GM21423 (cell line): ENCODE measurements at regions not wholly inside any gene's neighbourhood (a gene's known extent, or its start where the extent isn't known, plus 50 kb on each side); places are given as distances from the start of the nearest gene placed in this dataset.
"Not testable (repeated sequence)": the region's sequence is repeated elsewhere in the genome, so short reads cannot be mapped to it uniquely, and the experiment has no call there.

Experiments
- ATAC-seq: cut with Tn5 transposase; IDR thresholded peaks from one replicate; pipeline ENCODE4 v1.9.1; 2021; ENCODE audit warnings: mild to moderate bottlenecking, moderate library complexity; ENCODE audit not compliant: unreplicated experiment

DNA sequence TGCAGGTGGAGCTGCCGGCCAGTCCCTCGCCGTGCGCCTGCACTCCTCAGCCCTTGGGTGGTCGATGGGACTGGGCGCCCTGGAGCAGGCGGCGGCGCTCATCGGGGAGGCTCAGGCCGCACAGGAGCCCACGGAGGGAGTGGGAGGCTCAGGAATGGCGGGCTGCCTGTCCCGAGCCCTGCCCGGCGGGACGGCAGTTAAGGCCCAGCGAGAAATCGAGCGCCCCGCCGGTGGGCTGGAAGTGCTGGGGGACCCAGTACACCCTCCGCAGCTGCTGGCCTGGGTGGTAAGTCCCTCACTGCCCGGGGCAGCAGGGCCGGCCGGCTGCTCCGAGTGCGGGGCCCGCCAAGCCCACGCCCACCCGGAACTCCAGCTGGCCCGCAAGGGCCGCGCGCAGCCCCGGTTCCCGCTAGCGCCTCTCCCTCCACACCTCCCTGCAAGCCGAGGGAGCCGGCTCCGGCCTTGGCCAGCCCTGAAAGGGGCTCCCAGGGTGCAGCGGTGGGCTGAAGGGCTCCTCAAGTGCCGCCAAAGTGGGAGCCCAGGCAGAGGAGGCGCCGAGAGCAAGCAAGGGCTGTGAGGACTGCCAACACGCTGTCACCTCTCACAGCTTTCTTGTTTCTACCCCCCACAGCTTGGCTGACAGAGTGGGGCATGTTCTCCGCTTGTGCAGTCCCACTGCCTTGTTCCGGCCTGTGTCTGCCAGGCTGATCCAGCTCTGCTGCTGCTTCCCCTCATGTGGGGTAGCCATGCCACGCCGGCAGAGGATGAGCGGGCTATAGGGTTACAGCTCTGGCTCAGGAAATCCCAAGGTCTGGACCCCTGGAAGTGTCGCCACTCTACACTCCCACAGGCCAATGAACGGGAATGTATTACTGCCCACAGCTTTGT is 886.7 kb downstream of the FAT4 start:
- ATAC-seq: not testable (repeated sequence)

DNA sequence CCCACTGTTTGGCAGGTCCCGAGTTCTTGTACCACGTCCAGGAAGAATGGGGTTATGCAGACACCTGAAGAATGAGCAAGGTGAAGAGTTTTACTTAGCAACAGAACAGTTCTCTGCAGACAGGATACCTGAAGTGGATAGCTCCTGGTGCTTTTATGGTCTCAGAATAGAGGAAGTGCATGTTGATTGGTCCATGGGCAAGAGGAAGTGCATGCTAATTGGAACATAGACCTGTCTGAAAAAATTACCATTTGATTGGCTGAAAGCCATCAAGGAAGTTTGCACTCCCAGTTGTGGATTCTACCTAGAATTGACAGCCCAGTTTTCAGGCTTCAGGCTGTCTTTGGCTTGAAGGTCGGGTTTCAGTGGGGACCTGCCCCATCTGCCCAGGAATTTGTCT is 887.5 kb downstream of the FAT4 start:
- no peak for ATAC-seq

DNA sequence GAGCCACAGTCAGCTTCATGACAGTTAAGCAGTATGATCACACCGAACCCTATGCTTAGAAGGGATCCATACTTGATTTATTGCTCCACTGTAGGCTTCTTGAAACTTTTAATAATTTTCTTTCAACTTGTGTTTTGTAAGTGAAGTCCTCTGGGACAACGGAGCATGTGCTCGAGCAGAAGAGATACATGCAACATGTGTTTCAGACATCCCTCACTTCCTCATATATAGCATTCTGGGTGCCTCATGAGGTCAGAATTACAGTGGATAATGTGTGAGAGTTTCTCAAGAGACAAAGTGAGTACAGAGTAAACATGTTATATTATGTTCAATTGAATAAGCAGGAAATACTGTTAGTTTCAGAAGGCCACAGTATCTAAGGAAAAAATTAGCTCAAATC is 893.2 kb downstream of the FAT4 start:
- ATAC-seq: no peak

DNA sequence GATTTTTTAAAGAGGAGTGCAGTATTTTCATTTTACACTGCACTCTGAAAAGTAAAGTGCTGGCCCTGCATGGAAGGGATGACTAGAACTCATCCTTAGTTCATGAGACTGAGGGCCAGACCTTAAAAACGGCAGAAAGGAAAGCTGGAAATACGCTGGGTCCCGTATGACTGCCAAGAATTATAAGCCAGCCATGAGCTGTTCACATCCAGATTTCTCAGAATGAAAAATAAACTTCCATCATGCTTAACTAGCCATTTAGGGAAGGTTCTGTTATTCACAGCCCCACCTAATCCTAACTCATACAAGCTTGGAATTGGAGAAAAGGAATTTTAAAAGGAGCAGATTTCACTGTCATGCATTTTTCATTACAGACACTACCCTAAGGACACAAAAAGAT is 894.4 kb downstream of the FAT4 start:
- no peak for ATAC-seq

DNA sequence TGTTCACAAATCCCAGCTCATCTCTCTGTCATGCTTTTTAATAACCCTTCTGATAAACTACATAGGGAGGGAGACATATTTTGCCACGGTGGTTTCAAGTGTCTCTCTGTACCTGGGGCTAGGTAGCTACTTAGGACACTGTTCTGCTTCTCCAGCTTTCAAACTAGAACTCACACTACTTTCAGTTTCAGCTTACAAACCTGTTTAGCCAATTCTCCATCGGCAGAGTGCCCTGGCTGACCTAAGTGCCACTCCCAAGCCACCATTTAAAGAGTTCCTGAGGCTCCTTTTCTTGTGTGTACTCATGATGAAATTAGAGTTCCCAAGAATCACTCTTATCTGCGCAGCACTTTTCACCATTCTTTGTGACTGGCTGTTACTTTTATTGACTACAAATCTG is 899.2 kb downstream of the FAT4 start:
- no peak for ATAC-seq

DNA sequence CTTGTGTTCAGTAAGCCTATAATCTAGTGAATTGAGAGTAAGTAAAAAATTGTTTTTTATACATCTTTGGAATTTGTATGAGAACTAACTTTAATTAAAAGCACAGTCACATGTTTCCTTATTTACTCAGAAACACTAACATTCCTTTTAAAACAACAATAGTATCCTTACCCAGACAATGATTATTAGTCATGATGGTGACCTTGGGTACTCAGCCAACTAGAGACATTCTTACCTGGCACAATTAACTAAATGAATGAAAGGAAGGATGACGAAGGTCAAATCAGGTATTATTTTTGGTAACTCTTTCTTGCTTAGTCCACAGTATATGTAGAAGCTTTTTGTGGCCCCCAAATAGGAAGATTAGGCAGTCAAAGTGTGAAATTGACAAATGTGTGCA is 901.0 kb downstream of the FAT4 start:
- ATAC-seq: no peak

DNA sequence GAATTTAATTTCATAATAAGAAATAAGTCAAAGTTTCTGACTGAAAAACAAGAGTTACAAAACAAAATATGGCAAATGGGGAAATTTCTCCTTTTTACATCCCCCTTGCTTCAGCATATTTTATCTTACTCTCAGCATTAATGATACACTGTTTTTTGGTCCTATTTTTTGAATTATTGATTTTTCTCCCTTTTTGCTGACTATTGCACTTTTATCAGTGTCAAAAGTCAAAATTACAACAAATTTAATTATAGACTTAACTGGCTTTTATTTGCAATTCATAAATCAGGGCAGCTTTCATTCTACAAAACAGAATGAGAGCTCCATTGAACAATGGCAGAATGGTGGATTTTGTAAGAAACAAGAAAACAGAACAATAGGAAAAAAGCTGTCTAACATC is 901.9 kb downstream of the FAT4 start:
- no peak for ATAC-seq

DNA sequence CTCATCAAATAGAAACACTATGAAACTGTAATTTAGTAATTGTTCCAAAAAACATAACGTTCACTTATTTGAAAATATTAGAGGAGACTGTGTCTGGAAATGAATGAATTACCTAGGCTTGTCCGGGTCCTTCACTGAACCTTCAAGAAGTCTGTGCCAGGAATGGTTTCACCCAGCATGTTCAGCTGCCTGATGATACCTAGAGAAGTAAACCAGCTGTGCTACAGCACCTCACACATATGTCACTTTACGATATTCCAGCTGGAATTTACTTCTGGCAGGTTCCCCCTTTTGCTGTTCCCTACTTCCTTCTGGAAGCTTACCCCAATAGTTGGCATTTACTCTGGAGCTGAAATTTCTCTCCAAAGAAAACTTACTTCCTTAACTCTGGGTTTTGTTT is 906.5 kb downstream of the FAT4 start:
- ATAC-seq: no peak

DNA sequence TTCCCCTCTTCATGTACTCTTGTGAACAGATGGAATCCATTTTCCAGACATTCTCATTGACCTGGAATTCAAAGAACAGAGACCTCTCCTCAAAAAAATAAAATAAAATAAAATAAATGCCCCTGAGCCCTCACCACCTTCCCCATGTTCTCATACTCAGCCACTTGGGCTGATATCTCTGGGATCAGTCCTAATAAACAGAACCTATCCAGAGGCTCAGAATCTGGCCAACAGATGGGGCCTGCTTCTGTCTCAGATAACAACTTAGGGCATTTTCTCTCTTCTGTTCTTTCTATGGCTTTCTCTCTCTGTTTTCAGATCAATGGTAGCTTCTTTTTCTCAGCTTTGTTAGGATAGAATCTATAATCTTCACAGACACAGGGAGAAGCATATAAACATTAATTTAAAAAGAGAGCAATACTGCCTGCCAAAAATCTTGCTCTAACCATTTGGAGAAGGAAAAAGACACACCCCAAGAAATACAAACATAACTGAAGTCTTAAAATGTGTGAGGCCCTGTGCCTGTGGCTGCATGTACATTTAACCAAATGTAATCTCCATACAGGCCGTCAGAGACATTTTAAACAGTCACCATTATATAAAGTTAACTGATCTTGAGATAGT is 907.1 kb downstream of the FAT4 start:
- ATAC-seq: no peak

DNA sequence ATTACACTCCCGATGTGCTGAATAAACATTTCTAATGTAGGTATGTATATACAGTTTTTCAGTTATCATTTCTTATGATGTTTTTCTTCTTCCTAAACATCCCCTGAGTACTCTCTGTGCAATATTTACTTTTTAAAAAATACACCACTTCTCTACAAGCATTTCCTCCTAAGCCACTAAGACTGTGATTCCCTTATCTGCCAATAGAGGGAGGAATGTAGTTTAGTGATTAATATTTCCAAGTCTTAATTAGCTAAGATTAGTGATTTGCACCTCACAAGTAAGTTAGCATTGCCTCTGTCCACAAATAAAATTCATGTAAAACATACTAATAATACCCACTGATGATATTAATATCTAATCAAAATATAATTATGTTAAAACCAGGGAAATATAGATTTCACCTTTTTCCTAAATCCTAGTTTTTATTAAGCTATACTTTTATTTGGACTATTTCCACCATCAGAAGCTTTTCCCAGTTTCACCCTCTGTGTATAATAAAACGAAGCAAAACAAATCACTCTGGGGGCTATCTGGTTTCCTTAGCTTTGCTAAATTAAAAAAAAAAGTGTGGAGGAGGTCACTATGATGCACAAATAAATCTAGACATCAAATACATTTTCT is 909.1 kb downstream of the FAT4 start:
- no peak for ATAC-seq

DNA sequence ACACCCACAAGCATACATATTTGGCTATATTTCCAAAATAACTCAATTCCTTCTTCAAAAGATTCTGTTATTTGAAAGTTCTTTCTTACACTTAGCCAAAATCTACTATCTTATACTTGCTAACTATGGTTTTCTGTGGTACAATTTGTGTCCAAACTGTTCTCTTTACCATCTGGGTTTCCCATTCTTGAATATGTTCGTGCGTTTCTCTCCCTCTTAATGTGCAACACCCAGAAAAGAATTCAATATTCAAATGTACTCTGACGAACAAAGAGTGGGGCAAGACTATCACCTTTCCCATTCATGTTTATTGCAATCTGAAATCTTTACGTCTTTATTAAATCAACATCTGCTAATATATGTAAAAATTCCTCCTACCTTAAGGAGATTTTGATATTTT is 912.7 kb downstream of the FAT4 start:
- ATAC-seq: no peak

DNA sequence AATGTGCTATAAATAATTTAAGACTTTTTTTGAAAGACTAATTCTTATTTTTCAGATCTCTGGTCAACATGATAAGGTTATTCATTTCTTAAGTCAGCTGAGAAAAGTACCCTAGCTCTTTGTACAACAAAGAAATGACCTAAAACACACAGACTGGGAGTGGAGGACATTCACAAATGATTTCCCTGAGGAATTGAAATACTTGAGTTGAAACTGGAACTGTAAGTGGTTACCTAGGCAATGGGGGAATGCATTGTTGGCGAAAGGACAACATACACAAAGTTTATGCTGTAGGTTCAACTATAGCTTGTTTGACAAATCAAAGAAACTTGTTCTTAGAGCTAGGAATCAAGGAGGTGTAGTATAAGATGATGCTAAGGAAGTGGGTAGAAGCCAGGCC is 915.5 kb downstream of the FAT4 start:
- ATAC-seq: no peak

DNA sequence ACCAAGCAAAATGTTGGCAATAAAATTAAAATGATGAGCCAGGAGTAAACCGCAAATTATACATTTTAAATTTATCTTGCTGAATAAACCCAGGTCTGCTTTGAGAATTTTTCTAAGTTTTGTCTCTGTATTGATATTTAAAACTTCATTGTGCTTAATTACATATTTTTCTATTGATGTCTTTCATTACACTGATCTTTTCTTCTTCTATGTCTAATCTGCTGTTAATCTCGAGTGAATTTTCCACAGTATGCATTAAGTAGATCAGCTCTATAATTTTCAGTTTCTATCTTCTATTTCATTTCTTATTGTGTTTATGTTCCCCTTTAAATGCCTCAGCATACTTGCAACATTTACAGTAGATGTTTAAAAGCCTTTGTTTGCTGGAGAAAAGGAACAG is 918.7 kb downstream of the FAT4 start:
- ATAC-seq: no peak

DNA sequence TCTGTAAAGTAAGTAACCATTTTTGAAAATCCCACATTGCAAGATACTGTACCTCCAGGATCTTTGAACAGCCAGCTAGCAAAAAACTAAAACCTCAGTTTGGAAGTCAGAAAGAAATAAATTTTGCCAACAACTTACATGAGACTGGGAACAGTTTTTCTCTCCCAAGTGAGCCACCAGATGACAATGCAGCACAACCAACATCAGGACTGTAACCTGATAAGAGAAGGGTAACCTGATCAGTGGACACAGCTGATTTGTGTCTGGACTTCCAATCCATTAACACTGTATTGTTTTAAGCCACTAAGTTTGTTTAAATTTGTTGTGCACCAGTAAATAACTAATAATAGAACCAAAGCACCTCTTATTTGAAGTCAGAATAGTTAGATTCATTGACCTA is 923.3 kb downstream of the FAT4 start:
- ATAC-seq: no peak

DNA sequence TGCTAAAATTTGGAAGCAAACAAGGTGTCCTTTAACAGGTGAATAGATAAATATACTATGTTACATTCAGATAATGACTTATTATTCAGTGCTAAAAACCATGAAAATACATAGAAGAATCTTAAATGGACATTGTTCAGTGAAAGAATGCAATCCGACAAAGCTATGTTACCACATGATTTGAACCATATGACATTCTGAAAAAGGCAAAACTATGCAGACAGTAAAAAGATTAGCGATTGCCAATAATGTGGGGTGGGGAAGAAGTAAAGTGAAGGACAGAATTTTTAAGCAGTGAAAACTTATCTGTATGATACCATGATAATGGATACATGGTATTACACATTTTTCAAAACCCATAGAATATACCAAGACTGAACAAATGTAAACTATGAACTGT is 926.9 kb downstream of the FAT4 start:
- ATAC-seq: no peak

DNA sequence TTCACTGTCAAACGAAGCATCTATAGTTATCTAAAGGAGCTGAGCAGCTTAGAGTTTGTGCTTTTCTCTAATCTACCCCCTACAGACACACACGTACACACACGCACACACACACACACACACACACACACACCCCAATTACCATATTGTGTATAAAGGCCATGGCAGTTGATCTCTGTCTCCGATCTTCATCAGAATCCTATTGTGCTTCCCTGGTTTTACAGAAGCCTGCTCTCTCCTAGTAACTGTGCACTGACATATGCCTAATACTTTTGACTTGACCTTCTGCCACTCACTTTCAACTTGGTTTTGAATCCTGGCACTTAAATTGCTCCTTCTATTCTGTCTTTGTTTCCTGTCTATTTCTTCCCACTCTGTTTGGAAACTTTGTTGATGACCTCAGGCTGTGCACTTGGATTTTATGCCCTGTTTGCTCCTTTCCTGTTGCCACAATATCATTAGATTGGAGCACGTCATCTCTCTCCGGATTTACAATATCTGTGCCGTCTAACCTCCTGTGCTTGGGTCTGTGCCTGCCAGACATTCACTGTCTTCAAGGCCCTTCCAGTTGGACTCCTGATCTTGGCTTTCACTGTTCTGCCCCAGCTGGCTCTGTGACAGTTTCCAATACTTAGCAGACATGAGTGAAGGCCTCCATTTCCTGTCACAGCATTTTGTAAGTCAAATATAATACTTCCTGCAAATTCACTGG is 928.1 kb downstream of the FAT4 start:
- ATAC-seq: no peak

DNA sequence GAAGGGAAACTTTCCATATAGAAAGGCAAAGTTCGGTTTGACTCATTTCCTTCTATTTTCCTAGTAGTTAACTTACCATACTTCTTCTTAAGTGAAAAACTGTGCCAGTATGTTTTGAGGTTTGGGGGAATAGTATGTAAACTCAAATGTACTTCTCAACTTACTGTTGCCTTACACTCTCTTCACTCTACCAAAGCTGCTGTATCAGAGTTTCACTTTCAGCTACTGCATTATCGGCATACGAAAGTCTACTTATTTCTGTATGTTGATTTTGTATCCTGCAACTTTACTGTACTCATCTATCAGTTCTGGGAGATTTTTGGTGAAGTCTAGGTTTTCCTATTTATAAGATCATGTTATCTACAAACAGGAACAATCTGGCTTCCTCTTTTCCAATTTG is 932.7 kb downstream of the FAT4 start:
- ATAC-seq: no peak

DNA sequence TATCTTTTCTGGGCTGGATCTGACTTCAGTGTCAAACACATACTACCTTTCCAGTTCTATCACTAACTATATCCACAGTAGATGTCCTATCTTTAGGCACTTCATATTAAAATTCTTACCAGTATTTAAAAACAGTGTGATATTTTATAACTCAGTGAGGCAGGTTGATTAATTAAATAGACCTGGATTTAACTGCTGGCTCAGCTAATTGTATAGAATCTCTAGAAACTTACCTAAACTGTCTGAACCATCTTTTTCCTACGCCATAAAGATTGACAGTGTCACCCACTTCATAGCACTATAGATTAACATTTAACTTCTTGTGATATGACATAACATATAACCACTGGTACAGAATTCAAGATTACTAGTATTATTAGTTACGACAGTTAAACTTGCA is 935.3 kb downstream of the FAT4 start:
- ATAC-seq: no peak

DNA sequence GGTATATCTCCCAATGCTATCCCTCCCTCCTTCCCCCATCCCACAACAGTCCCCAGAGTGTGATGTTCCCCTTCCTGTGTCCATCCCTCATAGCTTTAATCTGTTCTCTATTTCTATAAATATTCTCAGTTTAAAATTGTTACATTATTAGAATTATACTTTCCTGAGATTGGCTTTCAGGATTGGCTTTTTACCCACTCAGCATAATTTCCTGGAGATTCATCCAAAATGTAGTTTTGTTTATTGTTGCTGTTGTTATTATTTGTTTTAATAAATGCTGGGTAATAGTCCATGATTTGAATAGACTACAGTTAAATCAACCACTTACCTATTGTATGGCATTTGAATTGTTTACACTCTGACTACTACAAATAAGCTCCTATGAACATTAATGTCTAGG is 936.4 kb downstream of the FAT4 start:
- ATAC-seq: no peak

DNA sequence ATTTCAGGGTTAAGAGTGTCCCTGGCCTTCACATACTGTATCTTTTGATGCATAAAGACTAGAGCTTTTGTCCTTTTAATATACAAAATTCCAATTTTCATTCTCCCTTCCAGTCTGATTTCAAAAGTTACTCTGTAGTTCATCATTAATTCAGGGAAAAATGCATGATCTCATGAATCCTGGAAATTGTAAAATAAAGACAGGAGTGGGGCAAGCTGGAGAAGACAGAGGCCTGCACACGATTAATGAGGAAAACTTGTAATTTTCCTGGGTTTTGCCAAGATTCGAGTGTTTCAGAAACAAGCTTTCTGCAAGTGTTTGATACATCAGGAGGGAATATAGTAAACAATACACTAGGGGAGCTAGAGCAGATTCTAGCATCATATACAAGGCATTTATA is 947.9 kb downstream of the FAT4 start:
- no peak for ATAC-seq

DNA sequence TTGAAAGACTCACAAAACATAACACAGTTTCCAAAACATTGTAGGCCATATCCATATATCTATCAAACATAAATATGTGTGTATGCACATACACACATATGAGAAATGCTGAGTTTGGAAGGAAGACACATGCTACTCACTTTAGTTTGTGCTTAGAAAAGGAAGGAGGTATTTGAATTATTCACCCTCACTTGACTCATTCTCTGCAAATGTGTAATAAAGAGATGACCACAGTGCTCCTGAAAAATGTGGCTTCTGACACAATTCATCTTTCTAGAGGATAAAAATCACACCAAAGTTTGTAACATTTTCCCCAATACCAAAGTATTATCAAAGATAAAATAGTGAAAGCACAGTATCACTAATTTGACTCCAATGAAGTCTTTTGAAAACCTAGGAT is 950.1 kb downstream of the FAT4 start:
- no peak for ATAC-seq

DNA sequence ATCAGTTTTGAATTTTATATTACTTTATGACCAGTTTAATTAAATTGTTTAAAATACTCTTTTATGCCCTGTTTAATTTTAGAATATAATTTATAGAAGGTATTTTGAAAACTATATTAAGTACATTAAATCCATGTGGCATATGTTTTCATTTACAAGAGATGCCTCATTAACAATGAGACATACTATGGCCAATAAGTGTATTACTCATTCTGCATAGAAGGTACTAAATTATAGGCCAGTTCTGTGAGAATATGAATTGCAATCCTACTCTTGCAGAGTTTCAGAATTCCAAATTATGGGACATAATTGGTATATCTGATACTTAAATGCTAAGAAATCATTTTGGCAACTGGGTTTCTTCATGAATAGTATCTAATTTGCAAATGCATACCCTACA is 951.1 kb downstream of the FAT4 start:
- ATAC-seq: no peak
